Panc1 (cell line): ENCODE measurements at regions not wholly inside any gene's neighbourhood (a gene's known extent, or its start where the extent isn't known, plus 50 kb on each side); places are given as distances from the start of the nearest gene placed in this dataset.

Experiments used
- POLR2AphosphoS5 ChIP-seq: IDR thresholded peaks from 2 replicates; pipeline ENCODE4 v1.6.1; 2012; ENCODE audit warnings: mild to moderate bottlenecking, low read depth, low read length, moderate library complexity
- SIN3A ChIP-seq: IDR thresholded peaks from 2 replicates; pipeline ENCODE4 v1.6.1; 2012; ENCODE audit warnings: low read depth, mild to moderate bottlenecking, low read length, moderate library complexity, borderline replicate concordance; ENCODE audit not compliant: insufficient read depth
- TCF7L2 ChIP-seq: IDR thresholded peaks from 2 replicates; pipeline ENCODE4 v1.6.1; 2011; ENCODE audit warnings: mild to moderate bottlenecking, low read depth, low read length, inconsistent platforms
- TF ChIP-seq, protein P1 (sequence below): fragments of 450-650 bp; IDR thresholded peaks from 2 replicates; pipeline ENCODE4 v1.5.1; 2017; ENCODE audit warnings: mild to moderate bottlenecking
- TF ChIP-seq, protein P2 (sequence below), 2 experiments: IDR thresholded peaks; 2 replicates each; pipeline ENCODE4 v1.6.1; 2011 to 2012; ENCODE audit warnings: low read depth in 2 of 2, control low read depth in 1 of 2, low read length in 1 of 2, mild to moderate bottlenecking in 1 of 2, moderate library complexity in 1 of 2; ENCODE audit not compliant: insufficient read depth in 1 of 2

DNA sequence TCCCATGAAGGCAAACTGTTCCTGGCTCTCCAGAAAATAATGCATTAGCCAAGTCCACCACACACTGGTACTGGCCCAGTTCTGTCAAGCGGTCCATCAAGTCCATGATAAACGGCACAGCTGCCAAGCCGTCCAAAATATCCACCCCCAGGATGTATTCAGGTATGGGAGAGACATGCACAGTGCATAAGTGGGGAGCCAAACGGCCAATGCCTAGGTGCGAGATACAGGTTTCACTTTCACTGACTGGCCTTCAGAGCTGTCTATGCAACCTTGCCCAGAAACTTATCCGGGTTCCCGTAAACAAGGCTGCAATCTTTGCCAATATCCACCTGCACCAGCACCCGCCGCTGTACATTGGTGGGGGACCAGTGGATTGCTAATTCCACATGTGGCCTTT is 795.8 kb downstream of the EFNA5 start:
- TF ChIP-seq, protein P1, sequence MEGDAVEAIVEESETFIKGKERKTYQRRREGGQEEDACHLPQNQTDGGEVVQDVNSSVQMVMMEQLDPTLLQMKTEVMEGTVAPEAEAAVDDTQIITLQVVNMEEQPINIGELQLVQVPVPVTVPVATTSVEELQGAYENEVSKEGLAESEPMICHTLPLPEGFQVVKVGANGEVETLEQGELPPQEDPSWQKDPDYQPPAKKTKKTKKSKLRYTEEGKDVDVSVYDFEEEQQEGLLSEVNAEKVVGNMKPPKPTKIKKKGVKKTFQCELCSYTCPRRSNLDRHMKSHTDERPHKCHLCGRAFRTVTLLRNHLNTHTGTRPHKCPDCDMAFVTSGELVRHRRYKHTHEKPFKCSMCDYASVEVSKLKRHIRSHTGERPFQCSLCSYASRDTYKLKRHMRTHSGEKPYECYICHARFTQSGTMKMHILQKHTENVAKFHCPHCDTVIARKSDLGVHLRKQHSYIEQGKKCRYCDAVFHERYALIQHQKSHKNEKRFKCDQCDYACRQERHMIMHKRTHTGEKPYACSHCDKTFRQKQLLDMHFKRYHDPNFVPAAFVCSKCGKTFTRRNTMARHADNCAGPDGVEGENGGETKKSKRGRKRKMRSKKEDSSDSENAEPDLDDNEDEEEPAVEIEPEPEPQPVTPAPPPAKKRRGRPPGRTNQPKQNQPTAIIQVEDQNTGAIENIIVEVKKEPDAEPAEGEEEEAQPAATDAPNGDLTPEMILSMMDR = no peak
- TF ChIP-seq POLR2AphosphoS5 (no peak), TCF7L2 (no peak), SIN3A (no peak)
- TF ChIP-seq, protein P2, sequence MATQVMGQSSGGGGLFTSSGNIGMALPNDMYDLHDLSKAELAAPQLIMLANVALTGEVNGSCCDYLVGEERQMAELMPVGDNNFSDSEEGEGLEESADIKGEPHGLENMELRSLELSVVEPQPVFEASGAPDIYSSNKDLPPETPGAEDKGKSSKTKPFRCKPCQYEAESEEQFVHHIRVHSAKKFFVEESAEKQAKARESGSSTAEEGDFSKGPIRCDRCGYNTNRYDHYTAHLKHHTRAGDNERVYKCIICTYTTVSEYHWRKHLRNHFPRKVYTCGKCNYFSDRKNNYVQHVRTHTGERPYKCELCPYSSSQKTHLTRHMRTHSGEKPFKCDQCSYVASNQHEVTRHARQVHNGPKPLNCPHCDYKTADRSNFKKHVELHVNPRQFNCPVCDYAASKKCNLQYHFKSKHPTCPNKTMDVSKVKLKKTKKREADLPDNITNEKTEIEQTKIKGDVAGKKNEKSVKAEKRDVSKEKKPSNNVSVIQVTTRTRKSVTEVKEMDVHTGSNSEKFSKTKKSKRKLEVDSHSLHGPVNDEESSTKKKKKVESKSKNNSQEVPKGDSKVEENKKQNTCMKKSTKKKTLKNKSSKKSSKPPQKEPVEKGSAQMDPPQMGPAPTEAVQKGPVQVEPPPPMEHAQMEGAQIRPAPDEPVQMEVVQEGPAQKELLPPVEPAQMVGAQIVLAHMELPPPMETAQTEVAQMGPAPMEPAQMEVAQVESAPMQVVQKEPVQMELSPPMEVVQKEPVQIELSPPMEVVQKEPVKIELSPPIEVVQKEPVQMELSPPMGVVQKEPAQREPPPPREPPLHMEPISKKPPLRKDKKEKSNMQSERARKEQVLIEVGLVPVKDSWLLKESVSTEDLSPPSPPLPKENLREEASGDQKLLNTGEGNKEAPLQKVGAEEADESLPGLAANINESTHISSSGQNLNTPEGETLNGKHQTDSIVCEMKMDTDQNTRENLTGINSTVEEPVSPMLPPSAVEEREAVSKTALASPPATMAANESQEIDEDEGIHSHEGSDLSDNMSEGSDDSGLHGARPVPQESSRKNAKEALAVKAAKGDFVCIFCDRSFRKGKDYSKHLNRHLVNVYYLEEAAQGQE (IDR thresholded peaks at IDR 0.05; ENCODE audit: insufficient read depth in 1 of 2, low read depth in 2 of 2, low read length in 1 of 2) = no peak
